NCI-H2107 treated with DMSO at 0.1 percent for 48 hours (cell line): ENCODE measurements at regions not wholly inside any gene's neighbourhood (a gene's known extent, or its start where the extent isn't known, plus 50 kb on each side); places are given as distances from the start of the nearest gene placed in this dataset.

Experiments used
- DNase-seq: peaks from one replicate; lab custom pipeline; 2025; ENCODE audit not compliant: unreplicated experiment; lab: John Stamatoyannopoulos, UW

- peak; percentile 99 for DNase-seq
Measured at GRCh38 chr1:163013826-163014600, 55.1 kb upstream of the RGS4 start.

DNA sequence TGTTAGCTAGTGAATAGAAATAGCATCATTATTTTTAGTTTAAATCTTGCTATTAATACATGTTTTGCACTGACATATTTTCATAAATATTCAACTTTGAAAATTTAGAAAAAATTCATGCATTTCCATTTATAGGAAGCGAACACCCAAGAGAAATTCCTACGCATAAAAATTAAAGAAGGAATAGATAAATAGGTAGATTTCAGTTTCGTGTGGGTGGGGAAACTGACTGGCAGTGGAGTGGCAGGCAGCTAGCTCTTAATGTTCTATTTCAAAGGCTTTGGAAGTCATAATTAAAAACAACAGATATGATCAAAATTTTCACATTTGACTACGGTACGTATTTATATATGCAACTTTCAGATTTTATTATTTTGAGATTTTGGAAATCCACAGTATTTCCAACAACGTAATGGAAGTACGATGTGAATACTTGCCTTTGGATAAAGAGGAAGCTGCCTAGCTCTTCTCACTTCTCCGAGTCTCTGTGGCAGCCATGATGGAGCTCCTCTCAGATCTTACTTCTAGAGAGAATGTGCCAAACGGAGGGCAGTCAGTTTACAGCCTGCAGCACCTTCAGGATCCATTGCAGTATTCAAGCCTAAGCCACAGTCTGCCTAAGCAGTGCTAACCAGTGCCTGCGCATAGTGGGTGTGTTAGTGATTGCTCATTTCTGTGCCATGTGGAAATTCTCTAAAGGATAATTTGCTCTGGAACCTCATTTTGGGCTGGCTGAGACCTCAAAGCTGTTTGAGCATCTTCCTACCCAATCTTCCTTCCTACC, 62.9 kb upstream of the RGS4 start:
- no peak for DNase-seq

- no peak for DNase-seq
Measured at GRCh38 chr1:162997499-162998285, 71.5 kb upstream of the RGS4 start.

- no peak for DNase-seq
Measured at GRCh38 chr1:162996261-162996660, 72.9 kb upstream of the RGS4 start.

GRCh38 chr1:162994921-162995320, 74.2 kb upstream of the RGS4 start:
- no peak for DNase-seq

- DNase-seq = no peak
Measured at GRCh38 chr1:162993846-162994245, 75.3 kb upstream of the RGS4 start.

GRCh38 chr1:162992945-162993344, 76.2 kb upstream of the RGS4 start:
- no peak for DNase-seq

DNA sequence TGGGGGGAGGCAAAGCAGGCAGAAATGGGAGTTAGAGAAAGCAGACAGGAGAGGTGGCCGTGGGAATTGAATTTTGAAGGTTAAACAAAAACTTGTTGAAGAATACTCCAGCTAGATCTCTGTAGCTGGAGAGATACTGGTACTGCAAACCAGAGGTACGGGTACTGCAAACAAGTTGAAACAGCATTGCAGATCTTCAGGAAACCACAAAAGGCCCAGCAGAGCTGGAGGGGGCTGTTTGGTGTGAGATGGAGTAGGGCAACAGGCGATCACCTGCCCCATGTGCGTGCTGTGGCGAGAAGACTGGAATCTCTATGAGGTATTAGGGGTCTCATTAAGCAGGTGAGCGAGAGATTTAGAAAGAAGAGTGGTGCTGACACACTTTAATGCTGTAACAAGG, 77.7 kb upstream of the RGS4 start:
- DNase-seq = no peak

- no peak for DNase-seq
Measured at GRCh38 chr1:162990665-162991064, 78.5 kb upstream of the RGS4 start.

DNA sequence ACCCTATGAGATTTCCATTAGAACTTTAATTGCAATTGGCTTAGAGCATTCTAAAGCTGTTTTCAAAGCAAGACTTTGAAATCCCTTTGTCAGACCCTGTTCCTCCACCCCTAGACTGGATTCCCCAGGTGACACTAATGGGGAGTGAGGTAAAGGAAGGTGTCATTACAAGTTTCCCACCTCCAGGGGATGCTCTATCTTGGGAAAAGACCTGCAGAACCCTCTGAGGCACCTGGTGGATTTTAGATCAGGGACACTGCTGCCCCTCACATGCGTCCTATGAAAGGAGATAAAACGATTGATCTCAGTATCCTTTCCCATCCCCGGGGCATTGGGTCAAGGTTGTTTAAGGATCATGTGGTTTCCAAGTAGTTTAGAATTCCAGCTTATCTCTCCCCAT, 80.3 kb upstream of the RGS4 start:
- no peak for DNase-seq

DNA sequence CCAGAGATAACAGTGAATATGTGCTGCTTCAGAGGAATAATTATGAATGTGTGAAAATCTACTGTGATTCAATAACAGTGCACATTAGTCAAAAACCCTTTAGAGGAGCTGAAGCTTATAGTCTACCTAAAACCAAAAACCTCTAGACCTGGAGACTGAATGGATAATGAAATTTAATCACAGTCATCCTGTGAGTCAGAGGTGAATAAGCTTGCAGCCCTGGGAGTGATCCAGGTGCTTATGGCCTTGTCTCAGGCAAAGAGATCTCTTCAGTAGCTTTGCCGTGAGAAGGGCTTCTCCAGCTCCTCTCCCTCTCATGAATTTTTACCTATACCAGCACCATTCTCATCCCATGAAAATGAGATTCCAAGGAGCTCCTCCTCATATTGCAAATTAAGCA, 81.3 kb upstream of the RGS4 start:
- DNase-seq = peak; percentile 67

- DNase-seq = no peak
Measured at GRCh38 chr1:162985816-162986435, 83.2 kb upstream of the RGS4 start.

DNA sequence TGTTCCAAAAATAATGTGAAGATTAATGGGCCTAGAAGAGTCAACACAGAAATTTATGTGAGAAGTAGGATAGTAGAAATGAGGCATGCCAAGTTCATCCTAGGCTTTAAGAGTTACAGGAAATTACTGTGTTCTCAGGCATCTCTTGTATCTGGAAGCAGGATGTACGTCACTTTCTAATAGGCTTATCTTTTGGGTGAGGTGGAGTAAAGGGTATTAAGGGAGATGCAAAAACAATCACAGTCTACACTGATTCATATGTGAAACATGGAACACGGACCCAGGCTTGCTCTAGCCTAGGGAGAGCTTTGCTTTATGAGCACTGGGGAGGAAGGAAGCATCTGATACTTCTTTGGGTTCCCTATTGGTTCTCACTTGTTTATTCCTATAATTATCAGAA, 84.5 kb upstream of the RGS4 start:
- no peak for DNase-seq

DNA sequence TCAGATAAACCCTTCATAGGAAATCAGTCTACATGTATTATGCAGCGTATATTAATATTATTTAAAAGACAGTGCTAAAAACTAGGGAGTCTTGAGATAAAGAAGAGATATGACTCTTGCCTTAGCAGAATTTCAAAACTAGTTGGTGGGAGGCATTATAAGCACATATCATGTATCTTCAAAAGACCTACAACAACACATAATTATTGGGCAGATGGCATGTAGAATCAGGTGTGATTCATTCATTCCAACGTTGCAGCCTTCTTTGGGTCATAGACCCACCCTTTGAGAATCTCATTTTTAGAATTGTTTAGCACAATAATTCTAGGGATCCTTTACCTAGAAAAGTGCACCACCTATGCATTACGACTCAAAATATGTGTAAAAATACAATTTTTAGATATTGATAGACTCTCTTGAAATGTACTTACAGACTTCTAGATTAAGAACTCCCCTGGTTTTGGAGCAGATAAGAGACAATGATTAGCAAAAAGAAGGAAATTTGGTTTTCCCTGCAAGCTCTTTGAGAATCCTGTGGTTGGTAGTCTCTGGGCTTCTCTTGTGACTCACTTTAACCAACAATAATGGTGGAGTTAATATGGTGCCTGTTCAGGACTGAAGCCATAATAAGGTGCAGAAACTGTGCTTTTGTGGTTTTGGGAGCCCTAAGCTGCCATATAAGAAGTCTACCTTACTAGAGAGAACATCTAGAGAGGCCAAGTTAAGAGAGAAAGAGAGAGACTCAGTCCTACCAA, 85.3 kb upstream of the RGS4 start:
- no peak for DNase-seq

GRCh38 chr1:162982364-162982763, 86.8 kb upstream of the RGS4 start:
- no peak for DNase-seq

- DNase-seq = no peak
Measured at GRCh38 chr1:162977944-162978568, 91.1 kb upstream of the RGS4 start.

GRCh38 chr1:162976628-162977027, 92.5 kb upstream of the RGS4 start:
- DNase-seq = no peak

GRCh38 chr1:162974810-162975209, 94.4 kb upstream of the RGS4 start:
- no peak for DNase-seq

DNA sequence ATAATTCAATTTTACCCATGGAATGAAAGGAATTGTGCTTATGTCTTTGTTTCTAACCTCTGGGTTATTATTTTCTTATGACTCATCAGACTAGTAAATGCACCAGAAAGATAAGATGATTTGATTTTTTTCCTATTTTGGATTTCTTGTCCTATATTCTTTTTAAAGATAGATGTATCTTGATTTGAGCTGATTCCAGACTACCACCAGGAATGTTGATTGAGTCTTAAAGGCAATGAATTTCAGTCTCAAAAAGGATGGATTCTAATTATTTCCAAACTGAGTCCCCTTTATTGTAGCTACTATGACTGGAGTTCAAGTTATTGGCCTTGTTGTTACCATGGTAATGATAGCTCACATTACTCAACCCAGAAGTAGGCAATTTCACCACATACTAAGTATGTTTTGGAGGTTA, 95.8 kb upstream of the RGS4 start:
- no peak for DNase-seq

DNA sequence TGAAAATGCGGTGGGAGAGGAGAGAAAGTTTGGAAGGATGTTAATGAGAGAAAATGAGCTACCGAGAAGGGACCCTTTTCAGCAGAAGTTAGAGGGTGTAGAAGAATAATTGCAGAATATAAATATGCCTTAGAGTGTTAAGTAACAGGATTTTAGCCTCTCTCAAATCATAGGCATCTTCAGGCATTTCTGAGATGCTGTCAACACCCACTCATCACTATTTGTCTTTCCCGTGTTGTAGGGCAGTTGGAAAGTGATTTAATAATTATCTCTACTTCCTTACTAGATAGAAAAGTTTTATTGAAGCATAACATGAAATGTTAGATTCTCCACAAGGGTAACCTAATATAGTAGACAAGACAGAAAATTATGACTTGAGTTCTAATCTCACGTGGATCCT, 96.4 kb upstream of the RGS4 start:
- DNase-seq = no peak
